GM18526 (cell line): ENCODE measurements at regions not wholly inside any gene's neighbourhood (a gene's known extent, or its start where the extent isn't known, plus 50 kb on each side); places are given as distances from the start of the nearest gene placed in this dataset.

Experiments used
- POLR2A ChIP-seq: IDR thresholded peaks from 3 replicates; pipeline ENCODE4 v1.6.1; 2011; ENCODE audit not compliant: insufficient read length; ENCODE audit errors: extremely low read depth

- TF ChIP-seq POLR2A = no peak
Observed at GRCh38 chr16:85213926-85214675, 101.8 kb upstream of the CIBAR2 start.

GRCh38 chr16:85215478-85216118 lies 103.3 kb upstream of the CIBAR2 start:
- no peak for TF ChIP-seq POLR2A

GRCh38 chr16:85216522-85217375 lies 104.5 kb upstream of the CIBAR2 start:
- no peak for TF ChIP-seq POLR2A

DNA sequence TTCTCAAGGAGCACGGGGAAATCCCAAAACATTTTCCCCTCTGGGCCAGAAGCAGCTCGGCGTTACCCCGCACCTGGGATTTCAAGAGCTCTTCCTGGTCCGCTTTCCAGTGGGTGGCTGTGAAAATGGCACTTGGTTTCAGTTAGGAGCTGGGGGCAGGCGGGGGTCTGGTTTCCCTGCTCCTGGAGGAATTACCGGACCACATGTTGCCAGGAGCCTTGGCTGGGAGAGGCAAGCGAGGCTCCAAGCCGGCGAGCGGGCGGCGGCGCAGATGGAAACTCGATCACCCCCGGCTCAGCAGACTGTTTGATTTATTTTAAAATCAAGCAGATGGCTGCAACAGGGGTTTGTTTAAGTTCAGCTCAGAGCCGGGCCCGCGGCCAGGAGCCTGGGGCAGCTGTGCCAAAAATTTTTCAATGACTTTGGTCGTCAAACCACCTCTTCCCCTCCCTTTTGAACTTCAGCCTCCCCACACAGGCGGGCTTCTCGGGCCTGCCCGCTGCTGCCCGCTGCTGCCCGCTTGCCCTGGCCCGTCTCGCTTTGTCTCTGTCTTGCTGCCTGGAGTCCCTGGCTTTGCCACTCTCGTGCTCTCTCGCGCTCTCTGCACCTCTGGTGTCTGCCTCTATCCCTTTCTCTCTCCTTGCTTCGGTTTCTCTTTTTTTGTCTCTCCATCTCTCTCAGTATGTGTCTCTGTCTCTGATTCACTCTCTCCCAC lies 108.0 kb upstream of the CIBAR2 start:
- no peak for TF ChIP-seq POLR2A

DNA sequence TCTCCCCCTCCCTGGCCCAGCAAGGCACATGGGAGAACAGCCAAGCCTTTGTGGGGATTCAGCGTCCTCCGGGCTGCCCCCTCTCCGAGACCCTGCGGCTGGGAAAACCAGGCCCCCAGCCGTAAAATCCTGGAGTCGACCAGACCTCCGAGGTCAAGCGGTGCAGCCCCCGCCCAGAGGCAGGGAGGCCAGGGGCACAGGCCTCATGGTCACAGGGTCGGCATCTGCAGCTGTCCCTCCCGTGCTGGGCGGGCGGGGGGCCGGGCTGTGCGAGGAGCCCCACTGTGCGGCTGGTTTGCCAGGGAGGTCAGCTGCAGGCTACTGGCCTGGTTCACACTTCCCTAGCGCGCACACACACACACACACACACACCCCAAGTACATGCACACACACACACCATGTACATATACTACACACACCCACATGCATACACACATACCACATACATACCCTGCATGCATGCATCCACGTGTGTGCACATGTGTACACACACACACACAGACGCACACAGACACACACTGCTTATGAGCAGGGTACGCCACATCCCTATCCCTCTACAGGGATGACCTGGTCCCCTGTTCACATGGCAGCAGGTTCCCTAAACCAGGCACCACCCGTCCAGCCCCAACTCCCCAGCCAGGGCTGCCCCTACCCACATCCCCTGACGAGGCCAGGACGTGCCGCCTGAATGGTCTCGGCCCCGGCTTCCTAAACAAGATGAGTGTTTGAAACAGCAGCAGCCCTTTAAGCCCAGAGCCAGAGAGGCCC lies 108.9 kb upstream of the CIBAR2 start:
- no peak for TF ChIP-seq POLR2A

- TF ChIP-seq POLR2A = no peak
Observed at GRCh38 chr16:85221771-85222154, 109.5 kb upstream of the CIBAR2 start.

GRCh38 chr16:85222155-85222863 lies 110.0 kb upstream of the CIBAR2 start:
- TF ChIP-seq POLR2A = no peak

- no peak for TF ChIP-seq POLR2A
Observed at GRCh38 chr16:85225257-85225656, 113.0 kb upstream of the CIBAR2 start.

DNA sequence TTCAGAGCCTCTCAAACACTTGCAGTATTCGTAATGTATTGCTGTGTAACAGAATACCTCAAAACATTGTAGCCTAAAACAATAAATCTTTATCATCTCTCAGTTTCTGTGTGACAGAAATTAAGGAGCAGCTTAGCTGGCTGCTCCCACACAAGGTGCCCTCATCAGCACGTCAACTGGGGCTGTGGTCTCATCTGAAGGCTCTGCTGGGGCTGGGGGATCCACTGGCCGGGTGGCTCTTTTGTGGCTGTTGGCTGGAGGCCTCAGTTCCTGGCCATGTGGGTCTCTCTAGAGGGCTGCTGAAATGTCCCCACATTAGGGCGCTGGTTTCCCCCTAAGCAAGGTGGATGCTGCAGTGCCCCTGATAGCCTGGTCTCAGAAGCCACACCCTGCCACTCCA lies 113.4 kb upstream of the CIBAR2 start:
- no peak for TF ChIP-seq POLR2A

- TF ChIP-seq POLR2A = peak; percentile 44
Observed at GRCh38 chr16:85227084-85227945, 115.0 kb upstream of the CIBAR2 start.

DNA sequence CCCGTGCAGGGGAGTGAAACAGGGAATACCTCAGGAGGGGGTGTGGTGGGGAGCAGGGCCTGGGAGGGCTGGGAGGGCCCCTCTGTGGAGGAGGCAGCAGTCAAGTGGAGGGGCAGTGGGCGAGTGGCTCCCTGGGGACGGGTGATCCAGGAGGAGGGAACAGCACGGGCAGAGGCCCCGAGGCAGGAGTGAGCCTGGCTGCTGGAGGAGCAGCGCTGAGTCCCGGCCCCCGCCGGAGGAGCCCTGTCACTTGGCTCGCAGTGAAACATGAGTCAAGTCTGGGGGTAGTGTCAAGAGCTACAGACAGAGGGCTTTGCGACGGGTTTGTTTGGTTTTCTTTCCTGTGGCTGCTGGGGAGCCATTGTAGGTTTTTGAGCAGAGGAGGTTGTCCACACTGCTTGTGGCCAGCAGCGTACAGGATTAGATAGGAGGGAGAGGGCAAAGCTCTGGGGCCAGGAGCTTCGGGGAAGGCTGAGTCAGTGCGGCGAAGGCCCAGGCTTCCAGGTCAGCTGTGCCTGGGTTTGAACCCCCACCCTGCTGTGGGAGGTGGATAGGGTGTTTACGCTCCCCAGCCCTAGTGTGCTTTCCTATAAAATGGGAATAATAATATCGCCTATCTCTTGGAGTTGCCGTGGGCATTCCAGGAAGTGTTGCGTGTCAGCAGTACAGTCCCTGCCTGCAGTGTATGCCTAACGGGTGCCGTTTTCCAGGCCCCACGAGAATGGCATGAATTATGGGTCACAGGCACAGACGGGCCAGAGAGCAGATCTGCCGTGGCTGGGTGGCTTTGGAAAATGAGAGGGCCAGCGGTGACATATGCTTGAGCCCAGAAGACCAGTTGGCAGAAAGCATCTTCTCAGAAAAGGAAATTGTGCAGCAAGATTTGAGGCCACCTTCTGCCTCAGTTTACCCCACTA lies 115.9 kb upstream of the CIBAR2 start:
- no peak for TF ChIP-seq POLR2A

- no peak for TF ChIP-seq POLR2A
Observed at GRCh38 chr16:85228970-85229430, 116.7 kb upstream of the CIBAR2 start.
